H1 (cell line): ENCODE measurements at regions not wholly inside any gene's neighbourhood (a gene's known extent, or its start where the extent isn't known, plus 50 kb on each side); places are given as distances from the start of the nearest gene placed in this dataset.

Experiments
- CTCF ChIP-seq, 3 experiments: IDR thresholded peaks; 1 replicate in 2 of 3; 2 replicates in 1 of 3; pipeline versions ENCODE4 v1.5.1 to v1.6.1; 2011; ENCODE audit warnings: low read length in 3 of 3, mild to moderate bottlenecking in 3 of 3, inconsistent platforms in 2 of 3, low read depth in 1 of 3, moderate library complexity in 1 of 3; ENCODE audit not compliant: insufficient read depth in 1 of 3; ENCODE audit errors: control extremely low read depth in 1 of 3
- GABPA ChIP-seq: IDR thresholded peaks from 2 replicates; pipeline ENCODE4 v1.6.1; 2011; ENCODE audit warnings: mild to moderate bottlenecking, low read length, moderate library complexity, borderline replicate concordance; ENCODE audit not compliant: insufficient read depth
- JUND ChIP-seq: IDR thresholded peaks from 2 replicates; pipeline ENCODE4 v1.6.1; 2011; ENCODE audit warnings: mild to moderate bottlenecking, improper control_type of control experiment, low read length
- POLR2A ChIP-seq, 2 experiments: IDR thresholded peaks; 1 replicate in 1 of 2; 2 replicates in 1 of 2; pipeline ENCODE4 v1.6.1; 2011; ENCODE audit warnings: low read depth in 2 of 2, low read length in 2 of 2, mild to moderate bottlenecking in 2 of 2; ENCODE audit errors: control extremely low read depth in 1 of 2
- RXRA ChIP-seq: IDR thresholded peaks from 2 replicates; pipeline ENCODE4 v1.6.1; 2011; ENCODE audit warnings: low read depth, mild to moderate bottlenecking, low read length, moderate library complexity; ENCODE audit not compliant: insufficient read depth
- YY1 ChIP-seq: IDR thresholded peaks from 2 replicates; pipeline ENCODE4 v1.6.1; 2011; ENCODE audit warnings: low read depth, mild to moderate bottlenecking, low read length

- TF ChIP-seq CTCF (IDR thresholded peaks at IDR 0.05; ENCODE audit: control extremely low read depth in 1 of 3, insufficient read depth in 1 of 3, low read depth in 1 of 3, low read length in 3 of 3) (no peak), GABPA (no peak), POLR2A (IDR thresholded peaks at IDR 0.05; ENCODE audit: control extremely low read depth in 1 of 2, low read depth in 2 of 2, low read length in 2 of 2) (no peak), YY1 (no peak), RXRA (no peak), JUND (no peak)
Measured at GRCh38 chr13:81563091-81563490, 1222.2 kb upstream of the SPRY2 start.
